MM.1S (cell line): ENCODE measurements at regions not wholly inside any gene's neighbourhood (a gene's known extent, or its start where the extent isn't known, plus 50 kb on each side); places are given as distances from the start of the nearest gene placed in this dataset.

ENCODE experiments used
- EZH2 ChIP-seq: fragments of 300-600 bp; sonication (generic); optimal IDR thresholded peaks from 2 replicates; pipeline ENCODE3; 2017; ENCODE audit warnings: low read depth, mild to moderate bottlenecking, antibody characterized with exemption, low read length, mixed read lengths
- EZH2phosphoT487 ChIP-seq: fragments of 300-600 bp; sonication (generic); IDR thresholded peaks from 2 replicates; pipeline ENCODE4 v1.6.1; 2018; ENCODE audit warnings: antibody characterized with exemption, low read length
- TF ChIP-seq, protein P1 (sequence below): fragments of 300-600 bp; sonication (generic); IDR thresholded peaks from 2 replicates; pipeline ENCODE4 v1.5.1; 2016; ENCODE audit warnings: antibody characterized with exemption, low read length, mixed read lengths

DNA sequence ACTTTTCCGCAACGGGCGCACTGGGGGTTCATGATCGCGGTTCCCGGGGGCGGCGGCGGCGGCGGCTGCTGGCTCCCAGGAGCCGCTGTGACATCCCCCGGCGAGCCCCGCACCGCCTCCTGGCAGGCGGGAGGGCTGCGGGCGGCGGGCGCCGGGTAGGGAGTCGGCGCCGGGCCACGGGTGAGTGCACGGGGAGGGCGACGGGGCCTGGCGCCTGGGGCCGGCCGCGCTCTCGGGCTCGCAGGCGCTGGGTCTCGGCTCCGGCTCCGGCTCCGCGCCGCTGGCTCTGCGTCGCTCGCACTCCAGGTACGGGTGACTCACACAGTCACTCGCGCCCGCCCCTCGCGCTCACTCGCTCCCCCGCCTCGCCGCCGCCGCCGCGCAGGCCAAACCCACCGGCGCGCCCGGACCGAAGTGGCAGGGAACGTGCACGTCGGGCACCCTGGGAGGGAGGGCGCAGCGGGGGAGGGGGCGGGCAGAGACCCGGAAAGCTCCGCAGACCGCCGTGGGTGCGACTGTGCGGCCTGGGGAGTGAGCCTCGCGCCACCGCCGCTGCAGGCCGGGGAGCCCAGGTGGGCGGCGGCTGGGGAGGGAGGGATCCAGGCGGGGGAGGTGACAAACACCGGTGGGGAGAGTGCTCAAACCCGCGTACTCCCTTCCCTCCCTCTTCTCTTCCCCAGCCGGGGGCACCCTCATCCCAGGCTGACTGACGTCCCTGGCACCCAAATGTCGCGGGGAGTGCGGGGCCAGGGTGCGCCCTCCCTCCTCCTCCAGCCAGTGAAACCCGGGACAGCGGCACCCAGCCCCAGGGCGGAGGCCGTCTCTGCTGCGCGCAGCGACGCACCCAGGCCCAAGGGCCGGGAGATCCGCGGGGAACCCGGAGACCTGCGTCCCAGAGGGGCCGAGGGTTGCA lies 276.9 kb upstream of the NEBL start:
- no peak for TF ChIP-seq EZH2phosphoT487
- no peak for TF ChIP-seq EZH2
- TF ChIP-seq, protein P1, sequence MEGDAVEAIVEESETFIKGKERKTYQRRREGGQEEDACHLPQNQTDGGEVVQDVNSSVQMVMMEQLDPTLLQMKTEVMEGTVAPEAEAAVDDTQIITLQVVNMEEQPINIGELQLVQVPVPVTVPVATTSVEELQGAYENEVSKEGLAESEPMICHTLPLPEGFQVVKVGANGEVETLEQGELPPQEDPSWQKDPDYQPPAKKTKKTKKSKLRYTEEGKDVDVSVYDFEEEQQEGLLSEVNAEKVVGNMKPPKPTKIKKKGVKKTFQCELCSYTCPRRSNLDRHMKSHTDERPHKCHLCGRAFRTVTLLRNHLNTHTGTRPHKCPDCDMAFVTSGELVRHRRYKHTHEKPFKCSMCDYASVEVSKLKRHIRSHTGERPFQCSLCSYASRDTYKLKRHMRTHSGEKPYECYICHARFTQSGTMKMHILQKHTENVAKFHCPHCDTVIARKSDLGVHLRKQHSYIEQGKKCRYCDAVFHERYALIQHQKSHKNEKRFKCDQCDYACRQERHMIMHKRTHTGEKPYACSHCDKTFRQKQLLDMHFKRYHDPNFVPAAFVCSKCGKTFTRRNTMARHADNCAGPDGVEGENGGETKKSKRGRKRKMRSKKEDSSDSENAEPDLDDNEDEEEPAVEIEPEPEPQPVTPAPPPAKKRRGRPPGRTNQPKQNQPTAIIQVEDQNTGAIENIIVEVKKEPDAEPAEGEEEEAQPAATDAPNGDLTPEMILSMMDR: no peak
